ENCODE measurements at regions not wholly inside any gene's neighbourhood (a gene's known extent, or its start where the extent isn't known, plus 50 kb on each side); places are given as distances from the start of the nearest gene placed in this dataset.

- DNase-seq (ENCODE audit: insufficient read length, low spot score) (no peak), FAIRE-seq (no peak)
- TF ChIP-seq PAX5 (IDR thresholded peaks at IDR 0.05; ENCODE audit: insufficient read depth, low read length, severe bottlenecking) (no peak), POU2F2 (IDR thresholded peaks at IDR 0.05; ENCODE audit: low read depth, low read length) (no peak), TAF1 (IDR thresholded peaks at IDR 0.05; ENCODE audit: low read depth, low read length) (no peak), POLR2A (IDR thresholded peaks at IDR 0.05; ENCODE audit: low read depth, low read length) (no peak), POLR2AphosphoS5 (IDR thresholded peaks at IDR 0.05; ENCODE audit: low read depth, low read length) (no peak), SPI1 (IDR thresholded peaks at IDR 0.05; ENCODE audit: low read depth, low read length) (no peak)
These were observed 392.4 kb downstream of the TXNL1 start for GRCh38 chr18:56245866-56246580.

- no peak for TF ChIP-seq TAF1 (IDR thresholded peaks at IDR 0.05; ENCODE audit: low read depth, low read length)
- no peak for TF ChIP-seq POU2F2 (IDR thresholded peaks at IDR 0.05; ENCODE audit: low read depth, low read length)
- no peak for TF ChIP-seq POLR2A (IDR thresholded peaks at IDR 0.05; ENCODE audit: low read depth, low read length)
- TF ChIP-seq POLR2AphosphoS5 (IDR thresholded peaks at IDR 0.05; ENCODE audit: low read depth, low read length) = no peak
- no peak for TF ChIP-seq PAX5 (IDR thresholded peaks at IDR 0.05; ENCODE audit: insufficient read depth, low read length, severe bottlenecking)
- no peak for TF ChIP-seq SPI1 (IDR thresholded peaks at IDR 0.05; ENCODE audit: low read depth, low read length)
- FAIRE-seq (no peak), DNase-seq (ENCODE audit: insufficient read length, low spot score) (no peak)
These were observed 398.0 kb downstream of the TXNL1 start for GRCh38 chr18:56240405-56240804.

- no peak for DNase-seq (ENCODE audit: insufficient read length, low spot score)
- TF ChIP-seq POLR2AphosphoS5 (IDR thresholded peaks at IDR 0.05; ENCODE audit: low read depth, low read length) = no peak
- no peak for TF ChIP-seq PAX5 (IDR thresholded peaks at IDR 0.05; ENCODE audit: insufficient read depth, low read length, severe bottlenecking)
- TF ChIP-seq POLR2A (IDR thresholded peaks at IDR 0.05; ENCODE audit: low read depth, low read length) = no peak
- TF ChIP-seq TAF1 (IDR thresholded peaks at IDR 0.05; ENCODE audit: low read depth, low read length) = no peak
- TF ChIP-seq POU2F2 (IDR thresholded peaks at IDR 0.05; ENCODE audit: low read depth, low read length) = no peak
- no peak for TF ChIP-seq SPI1 (IDR thresholded peaks at IDR 0.05; ENCODE audit: low read depth, low read length)
- FAIRE-seq = no peak
These were observed 399.8 kb downstream of the TXNL1 start for GRCh38 chr18:56238576-56238975.

- FAIRE-seq = no peak
- DNase-seq (ENCODE audit: insufficient read length, low spot score) = peak; percentile 5
- TF ChIP-seq TAF1 (IDR thresholded peaks at IDR 0.05; ENCODE audit: low read depth, low read length) (no peak), SPI1 (IDR thresholded peaks at IDR 0.05; ENCODE audit: low read depth, low read length) (peak; percentile 84)
These were observed 402.8 kb downstream of the TXNL1 start for GRCh38 chr18:56235481-56236013.

GRCh38 chr18:56235071-56235470 is 403.3 kb downstream of the TXNL1 start:
- FAIRE-seq = peak; percentile 91
- TF ChIP-seq SPI1 (IDR thresholded peaks at IDR 0.05; ENCODE audit: low read depth, low read length) = peak; percentile 84
- no peak for TF ChIP-seq POU2F2 (IDR thresholded peaks at IDR 0.05; ENCODE audit: low read depth, low read length)
- DNase-seq (ENCODE audit: insufficient read length, low spot score) = no peak

GRCh38 chr18:56233595-56233994 is 404.8 kb downstream of the TXNL1 start:
- DNase-seq (ENCODE audit: insufficient read length, low spot score) (no peak), FAIRE-seq (no peak)
- TF ChIP-seq POLR2AphosphoS5 (IDR thresholded peaks at IDR 0.05; ENCODE audit: low read depth, low read length) (no peak), POU2F2 (IDR thresholded peaks at IDR 0.05; ENCODE audit: low read depth, low read length) (no peak), PAX5 (IDR thresholded peaks at IDR 0.05; ENCODE audit: insufficient read depth, low read length, severe bottlenecking) (no peak), SPI1 (IDR thresholded peaks at IDR 0.05; ENCODE audit: low read depth, low read length) (no peak)

GRCh38 chr18:56226025-56226424 is 412.4 kb downstream of the TXNL1 start:
- DNase-seq (ENCODE audit: insufficient read length, low spot score) (no peak), FAIRE-seq (no peak)
- TF ChIP-seq POLR2AphosphoS5 (IDR thresholded peaks at IDR 0.05; ENCODE audit: low read depth, low read length) (no peak), POLR2A (IDR thresholded peaks at IDR 0.05; ENCODE audit: low read depth, low read length) (no peak), SPI1 (IDR thresholded peaks at IDR 0.05; ENCODE audit: low read depth, low read length) (no peak), PAX5 (IDR thresholded peaks at IDR 0.05; ENCODE audit: insufficient read depth, low read length, severe bottlenecking) (no peak), TAF1 (IDR thresholded peaks at IDR 0.05; ENCODE audit: low read depth, low read length) (no peak), POU2F2 (IDR thresholded peaks at IDR 0.05; ENCODE audit: low read depth, low read length) (no peak)

- FAIRE-seq (no peak), DNase-seq (ENCODE audit: insufficient read length, low spot score) (no peak)
- TF ChIP-seq POLR2AphosphoS5 (IDR thresholded peaks at IDR 0.05; ENCODE audit: low read depth, low read length) = no peak
- TF ChIP-seq SPI1 (IDR thresholded peaks at IDR 0.05; ENCODE audit: low read depth, low read length) = no peak
- TF ChIP-seq POU2F2 (IDR thresholded peaks at IDR 0.05; ENCODE audit: low read depth, low read length) = no peak
These were observed 413.5 kb downstream of the TXNL1 start for GRCh38 chr18:56224669-56225561.

- FAIRE-seq (no peak), DNase-seq (ENCODE audit: insufficient read length, low spot score) (no peak)
- TF ChIP-seq TAF1 (IDR thresholded peaks at IDR 0.05; ENCODE audit: low read depth, low read length) = no peak
- no peak for TF ChIP-seq SPI1 (IDR thresholded peaks at IDR 0.05; ENCODE audit: low read depth, low read length)
- TF ChIP-seq POU2F2 (IDR thresholded peaks at IDR 0.05; ENCODE audit: low read depth, low read length) = no peak
- no peak for TF ChIP-seq PAX5 (IDR thresholded peaks at IDR 0.05; ENCODE audit: insufficient read depth, low read length, severe bottlenecking)
- no peak for TF ChIP-seq POLR2A (IDR thresholded peaks at IDR 0.05; ENCODE audit: low read depth, low read length)
- TF ChIP-seq POLR2AphosphoS5 (IDR thresholded peaks at IDR 0.05; ENCODE audit: low read depth, low read length) = no peak
These were observed 417.0 kb downstream of the TXNL1 start for GRCh38 chr18:56221195-56222065.

Data from GM12891 (cell line).